Ecto neural progenitor cell (in vitro differentiated cells): ENCODE measurements at regions not wholly inside any gene's neighbourhood (a gene's known extent, or its start where the extent isn't known, plus 50 kb on each side); places are given as distances from the start of the nearest gene placed in this dataset.

Experiments used
- DNase-seq: peaks from one replicate; pipeline ENCODE4 v3.0.0-alpha.2; 2018; ENCODE audit warnings: low spot score

DNA sequence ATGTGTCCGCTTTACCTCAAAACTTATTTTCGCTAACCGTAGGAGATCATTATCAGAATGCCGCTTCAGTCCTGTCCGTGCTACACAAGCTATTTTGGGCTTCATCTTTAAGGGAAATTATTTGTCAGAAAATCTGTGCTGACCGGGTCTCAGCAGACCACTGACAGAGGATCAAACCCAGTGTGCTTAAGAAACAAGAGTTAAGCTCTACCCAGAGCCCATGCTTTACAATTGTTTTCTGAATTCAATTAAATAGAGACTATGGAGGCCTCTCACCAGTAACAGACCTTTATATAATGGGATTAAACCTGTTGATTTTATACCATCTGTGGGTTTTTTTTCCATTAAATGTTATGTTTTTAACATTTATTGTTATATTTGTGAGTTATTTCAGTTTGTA is 1956.7 kb upstream of the PIK3C3 start:
- no peak for DNase-seq

DNA sequence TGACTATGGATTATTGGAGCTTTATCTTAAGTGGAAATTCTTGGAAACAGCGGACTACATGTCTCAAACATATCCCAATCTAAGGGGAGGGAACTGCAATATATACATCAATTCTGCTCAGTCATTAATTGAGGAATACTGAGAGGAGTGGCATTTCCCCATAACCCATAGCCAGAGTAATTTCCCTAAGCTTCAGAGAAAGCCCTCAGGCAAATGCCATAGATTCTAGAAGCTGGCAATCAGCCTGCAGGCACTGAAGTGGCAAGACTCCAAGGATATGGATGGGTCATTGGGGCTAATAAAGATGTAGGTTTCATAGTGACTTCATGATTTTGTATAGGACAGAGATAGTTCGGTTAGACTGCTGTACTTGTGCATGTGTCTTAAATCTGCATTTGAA is 1960.5 kb upstream of the PIK3C3 start:
- DNase-seq, result no peak

DNA sequence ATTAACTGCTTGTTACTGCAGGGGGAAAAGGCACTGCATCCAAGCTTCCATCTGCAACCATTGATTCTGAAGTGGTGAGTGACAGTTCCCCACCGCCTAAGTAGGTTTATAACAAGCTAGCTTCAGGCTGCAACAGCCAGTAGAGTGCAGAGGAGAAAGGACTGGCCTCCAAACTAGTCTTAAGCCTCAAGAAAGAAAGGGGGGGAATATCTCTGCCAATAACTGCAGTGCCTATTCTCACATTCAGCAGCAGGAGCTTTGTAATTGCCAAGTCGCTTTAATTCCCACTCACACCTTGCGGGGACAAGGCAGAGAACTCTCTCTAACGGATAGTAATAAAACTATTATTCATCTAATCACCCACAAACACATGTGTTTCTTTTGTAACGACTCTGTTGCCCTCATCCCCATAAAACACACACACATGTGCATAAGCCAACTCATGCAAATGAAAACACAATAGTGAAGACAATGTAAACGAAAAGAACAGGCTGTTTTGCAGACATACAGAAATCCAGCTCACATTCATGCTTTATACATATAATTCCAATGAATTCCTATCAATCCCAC is 1963.3 kb upstream of the PIK3C3 start:
- no peak for DNase-seq

DNA sequence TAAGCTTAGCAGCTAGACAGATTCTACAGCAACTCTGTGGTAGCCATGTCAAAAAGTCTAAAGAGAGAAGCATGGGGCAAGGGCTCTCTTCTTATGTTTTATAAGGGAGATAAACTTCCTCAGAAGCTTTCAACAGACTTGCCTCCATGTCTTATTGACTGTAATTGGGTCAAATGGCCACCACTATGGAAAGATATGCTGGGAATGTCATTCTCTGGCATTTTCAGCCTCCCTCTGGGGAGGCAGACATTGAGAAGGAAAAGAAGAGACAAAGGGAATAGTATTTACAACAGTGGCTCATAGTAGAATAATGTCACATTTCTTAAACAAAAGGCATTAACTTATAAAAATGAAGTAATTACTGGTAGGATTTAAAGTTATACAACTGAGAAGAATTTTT is 1964.5 kb upstream of the PIK3C3 start:
- DNase-seq, result no peak

DNA sequence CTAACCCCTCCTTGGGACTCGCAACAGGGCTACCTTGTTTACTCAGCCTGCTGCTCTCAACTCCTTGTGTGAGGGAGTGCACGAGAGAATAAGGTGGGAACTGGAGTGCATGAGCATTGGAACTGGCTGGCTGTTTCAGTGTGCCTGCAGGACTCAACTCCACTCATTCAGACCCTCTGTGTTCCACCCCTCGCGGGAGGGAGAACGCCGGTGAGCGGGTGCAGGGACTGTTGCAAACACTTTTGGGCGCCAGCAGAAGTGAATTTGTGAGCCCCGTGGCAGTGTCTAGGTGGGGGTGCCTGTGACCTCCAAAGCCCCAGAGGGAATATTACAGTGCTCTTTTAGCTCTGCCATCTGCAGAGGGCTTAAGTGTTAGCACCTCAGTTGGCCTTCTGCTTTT is 1978.3 kb upstream of the PIK3C3 start:
- no peak for DNase-seq

DNA sequence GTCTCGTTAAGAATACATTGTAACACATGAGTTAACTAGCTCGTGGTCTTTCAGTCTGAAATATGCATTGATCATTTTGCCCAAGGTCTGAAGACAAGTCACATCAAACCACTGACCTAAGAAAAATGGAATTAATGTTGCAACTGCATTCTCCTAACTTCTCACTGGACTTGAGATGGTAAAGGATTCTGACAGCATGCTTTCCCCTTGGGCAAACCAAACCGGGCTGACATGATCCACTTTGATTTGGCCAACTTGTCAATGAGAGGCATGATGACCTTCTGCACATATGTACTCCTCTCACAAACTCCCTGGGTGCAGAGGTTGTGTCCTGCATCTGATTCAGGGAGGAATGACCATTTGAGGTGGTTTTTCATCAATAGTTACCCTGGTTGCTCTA is 1982.5 kb upstream of the PIK3C3 start:
- DNase-seq, result no peak

DNA sequence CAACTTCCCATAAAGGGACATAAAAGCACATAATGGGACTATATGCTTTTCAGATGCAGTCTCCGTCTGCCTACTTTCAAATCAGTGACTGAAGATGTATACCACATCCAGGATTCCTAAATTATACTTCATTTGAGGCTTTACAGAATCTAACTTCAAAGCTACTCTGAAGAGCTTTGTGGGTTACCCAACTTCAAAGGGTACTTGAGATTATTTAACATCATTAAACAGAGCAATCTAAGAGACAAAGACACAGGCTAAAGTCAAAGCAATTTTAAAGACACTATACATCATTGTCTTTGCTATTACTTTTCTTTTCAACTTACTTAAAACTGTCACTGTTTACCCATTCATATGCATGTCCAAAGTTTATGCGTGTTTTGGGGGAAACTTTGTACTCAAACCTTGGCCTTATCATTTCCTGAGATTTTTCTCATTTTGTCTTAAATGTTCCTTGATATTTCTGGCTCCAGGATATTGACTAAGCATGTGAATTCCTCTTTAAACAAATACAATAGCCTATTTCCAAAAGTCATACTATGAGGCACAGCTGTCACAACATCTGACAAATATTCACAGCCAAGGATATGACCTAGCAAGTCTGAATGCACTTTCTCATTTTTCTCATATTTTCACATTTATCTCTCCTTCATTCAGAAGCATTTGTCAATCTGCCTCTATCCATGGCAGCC is 1985.1 kb upstream of the PIK3C3 start:
- no peak for DNase-seq

DNA sequence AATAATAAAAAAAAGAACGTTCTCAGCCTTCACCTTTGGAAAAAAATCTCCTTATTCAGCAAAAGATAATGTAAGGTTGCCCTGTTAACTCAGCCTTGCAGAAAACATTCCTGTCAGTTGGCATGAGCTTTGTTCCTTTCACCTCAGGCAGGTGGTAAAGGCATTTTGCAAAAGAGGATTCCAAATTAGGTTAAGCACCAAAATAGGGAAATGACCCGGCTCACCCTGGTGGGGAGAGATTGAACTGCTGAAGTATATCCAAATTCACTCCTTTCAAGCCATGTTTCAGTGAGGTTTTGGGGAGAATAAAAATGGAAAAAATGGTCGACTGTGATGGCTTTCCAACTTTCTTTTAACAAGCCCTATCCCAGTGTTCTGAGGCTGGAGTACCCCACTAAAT is 1988.8 kb upstream of the PIK3C3 start:
- no peak for DNase-seq

DNA sequence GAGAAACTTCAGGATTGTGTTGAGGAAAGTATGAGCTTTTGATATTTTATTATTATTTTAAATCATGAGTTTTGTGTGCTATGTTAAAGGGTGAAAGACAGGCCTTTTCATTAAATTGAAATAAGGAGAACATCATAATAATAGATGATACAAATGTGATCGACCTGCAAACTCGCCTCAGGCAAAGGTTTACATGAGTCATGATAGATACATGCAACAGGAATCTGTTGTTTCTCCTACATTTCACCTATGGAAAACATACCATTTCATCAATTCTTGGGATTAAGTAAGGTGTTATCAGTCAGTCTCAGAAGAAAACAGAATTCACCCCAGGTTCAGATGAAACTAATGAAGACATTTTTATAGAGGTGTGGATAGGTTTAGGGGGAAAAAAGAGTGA is 1992.5 kb upstream of the PIK3C3 start:
- no peak for DNase-seq

DNA sequence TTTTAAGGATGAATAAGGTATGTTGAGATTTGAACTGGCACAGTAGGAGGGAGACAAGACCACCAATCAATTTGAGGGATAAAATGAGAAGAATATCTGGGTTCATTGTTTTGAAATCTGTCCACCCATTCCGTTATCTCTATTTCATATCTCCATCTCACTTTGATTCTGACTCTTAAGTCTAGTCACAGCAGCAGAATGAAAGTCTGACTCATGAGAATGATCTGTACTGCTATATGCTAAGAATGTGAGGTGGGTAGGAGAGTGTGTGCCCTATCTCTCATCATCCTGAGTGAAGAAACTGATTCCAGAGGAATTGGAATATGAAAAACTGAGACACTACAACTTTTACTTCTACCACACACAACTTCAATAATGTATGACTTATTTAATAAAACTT is 1994.5 kb upstream of the PIK3C3 start:
- no peak for DNase-seq

DNA sequence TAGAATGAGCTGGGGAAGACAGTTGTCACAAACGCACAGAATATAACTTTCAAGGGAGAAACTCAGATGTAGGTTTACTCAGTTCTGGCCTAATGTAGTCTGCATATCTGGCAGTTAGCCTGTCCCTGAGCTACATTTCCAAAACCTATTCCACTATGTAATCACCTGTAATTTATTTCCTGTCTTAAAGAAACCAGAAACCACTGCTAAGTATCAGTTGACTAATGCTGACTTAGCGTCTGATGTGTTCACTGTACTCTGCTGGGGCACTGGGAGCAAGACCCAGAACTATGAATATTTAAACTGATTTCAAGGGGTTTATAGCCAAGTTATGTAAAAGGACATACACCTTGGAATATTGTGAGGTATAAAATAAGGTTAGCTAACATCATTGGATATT is 1995.2 kb upstream of the PIK3C3 start:
- DNase-seq, result no peak

DNA sequence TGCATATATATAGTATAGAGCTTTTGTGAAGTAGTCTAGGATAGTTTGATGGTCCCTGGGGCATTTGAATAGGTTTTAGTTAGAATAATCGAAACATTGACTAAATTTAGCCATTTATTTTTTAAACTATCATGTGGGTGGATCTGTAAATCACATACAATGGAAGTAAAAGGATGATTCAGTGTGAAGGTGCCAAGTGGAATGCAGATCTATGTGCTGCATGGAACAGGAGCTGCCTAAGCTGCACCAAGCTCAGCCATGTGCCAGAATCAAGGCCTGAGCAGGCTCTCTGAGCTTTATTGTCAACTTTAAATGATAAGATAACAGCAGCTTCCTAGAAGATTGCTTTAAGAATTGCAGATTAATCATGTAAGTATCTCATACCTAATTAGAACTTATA is 1996.2 kb upstream of the PIK3C3 start:
- no peak for DNase-seq

DNA sequence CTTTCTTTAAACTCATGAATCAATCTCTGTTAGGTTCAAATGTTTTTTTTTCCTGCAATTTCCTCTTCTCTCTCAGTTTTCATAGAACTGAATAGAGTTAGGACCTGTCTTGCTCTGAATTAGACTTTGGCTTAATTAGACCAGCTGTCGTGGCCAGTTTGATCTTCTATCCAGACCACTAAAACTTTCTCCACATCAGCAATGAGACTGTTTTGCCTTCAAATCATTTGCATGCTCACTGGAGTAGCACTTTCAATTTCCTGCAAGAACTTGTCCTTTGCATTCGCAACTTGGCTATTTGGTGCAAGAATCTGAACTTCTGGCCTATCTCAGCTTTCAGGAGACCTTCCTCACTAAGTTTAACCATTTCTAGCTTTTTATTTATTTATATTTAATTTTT is 2002.2 kb upstream of the PIK3C3 start:
- DNase-seq, result no peak

DNA sequence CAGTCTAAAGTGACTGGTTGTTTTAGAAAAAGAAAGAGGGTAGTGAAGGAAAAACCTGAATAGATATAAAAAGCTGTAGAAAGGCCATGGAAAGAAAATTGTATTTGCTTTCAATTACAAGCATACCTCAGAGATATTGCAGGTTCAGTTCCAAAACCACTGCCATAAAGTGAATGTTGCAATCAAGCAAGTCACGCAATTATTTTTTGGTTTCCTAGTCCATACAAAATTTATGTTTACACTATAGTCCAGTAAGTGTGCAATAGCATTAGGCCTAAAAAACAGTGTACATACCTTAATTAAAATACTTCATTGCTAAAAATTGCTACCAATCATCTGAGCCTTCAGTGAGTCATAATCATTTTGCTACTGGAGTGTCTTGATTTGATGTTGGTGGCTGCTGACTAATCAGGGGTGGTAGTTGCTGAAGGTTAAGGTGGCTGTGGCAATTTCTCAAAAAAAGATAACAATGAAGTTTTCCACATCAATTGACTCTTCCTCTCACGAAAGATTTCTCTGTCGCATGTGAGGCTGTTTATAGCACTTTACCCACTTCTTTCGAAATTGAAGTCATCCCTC is 2003.8 kb upstream of the PIK3C3 start:
- no peak for DNase-seq

DNA sequence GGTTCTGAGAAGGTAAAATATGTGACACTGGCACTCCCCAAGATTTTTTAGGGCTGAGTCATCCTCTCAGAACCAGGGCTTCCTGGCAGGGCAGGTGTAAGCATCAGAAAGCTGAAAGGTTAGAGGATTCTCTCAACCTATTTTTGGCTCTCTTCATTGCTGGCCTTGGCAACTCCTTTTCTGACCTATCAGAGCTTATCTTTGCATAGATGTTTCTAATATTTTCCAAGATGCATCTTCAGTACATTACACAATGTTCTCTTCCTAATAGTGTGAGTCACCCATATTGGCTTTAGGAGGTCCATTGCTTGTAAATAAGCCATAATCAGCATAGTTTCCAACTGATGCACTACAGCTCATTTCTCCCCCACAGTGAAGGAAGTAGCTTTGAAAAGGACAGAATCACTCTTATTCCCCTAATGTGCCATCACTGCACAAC is 2008.4 kb upstream of the PIK3C3 start:
- no peak for DNase-seq

DNA sequence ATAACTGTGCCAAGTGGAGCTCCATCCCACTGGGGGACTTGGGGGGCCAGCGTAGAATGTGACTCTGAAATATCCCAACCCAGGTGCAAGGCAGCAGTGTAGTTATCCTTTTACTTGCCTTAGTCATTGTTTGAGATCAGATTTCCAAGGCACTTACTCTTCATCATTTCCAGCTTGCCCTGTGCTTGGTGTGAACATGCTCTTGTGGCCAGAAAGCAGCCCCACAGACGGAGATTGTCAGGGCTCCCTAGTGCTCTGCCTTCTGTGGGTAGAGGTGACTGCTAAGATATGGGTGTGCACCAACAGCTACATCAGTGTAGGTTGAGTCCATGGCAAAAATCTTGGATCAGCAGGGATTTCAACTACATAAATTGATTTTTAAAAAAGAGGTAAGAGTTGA is 2010.0 kb upstream of the PIK3C3 start:
- no peak for DNase-seq

DNA sequence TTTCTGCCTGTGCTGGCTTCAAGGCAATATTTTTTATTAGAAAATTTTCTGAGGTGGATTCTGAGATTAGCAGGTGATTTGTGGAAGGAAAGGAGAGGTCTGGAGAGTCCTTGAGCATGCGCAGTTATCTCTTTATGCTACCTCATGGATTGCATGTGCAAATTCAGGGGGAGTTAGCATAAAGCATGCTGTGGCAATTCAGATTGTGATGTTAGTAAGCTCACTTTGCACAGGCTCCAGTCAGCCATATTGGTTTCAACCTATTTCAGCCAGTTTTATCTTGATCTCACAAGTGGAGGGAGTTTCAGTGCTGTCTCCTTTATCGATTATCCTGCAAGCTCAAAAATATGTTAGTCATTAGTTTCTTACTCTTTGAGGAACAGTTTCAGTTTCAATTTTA is 2012.3 kb upstream of the PIK3C3 start:
- no peak for DNase-seq

DNA sequence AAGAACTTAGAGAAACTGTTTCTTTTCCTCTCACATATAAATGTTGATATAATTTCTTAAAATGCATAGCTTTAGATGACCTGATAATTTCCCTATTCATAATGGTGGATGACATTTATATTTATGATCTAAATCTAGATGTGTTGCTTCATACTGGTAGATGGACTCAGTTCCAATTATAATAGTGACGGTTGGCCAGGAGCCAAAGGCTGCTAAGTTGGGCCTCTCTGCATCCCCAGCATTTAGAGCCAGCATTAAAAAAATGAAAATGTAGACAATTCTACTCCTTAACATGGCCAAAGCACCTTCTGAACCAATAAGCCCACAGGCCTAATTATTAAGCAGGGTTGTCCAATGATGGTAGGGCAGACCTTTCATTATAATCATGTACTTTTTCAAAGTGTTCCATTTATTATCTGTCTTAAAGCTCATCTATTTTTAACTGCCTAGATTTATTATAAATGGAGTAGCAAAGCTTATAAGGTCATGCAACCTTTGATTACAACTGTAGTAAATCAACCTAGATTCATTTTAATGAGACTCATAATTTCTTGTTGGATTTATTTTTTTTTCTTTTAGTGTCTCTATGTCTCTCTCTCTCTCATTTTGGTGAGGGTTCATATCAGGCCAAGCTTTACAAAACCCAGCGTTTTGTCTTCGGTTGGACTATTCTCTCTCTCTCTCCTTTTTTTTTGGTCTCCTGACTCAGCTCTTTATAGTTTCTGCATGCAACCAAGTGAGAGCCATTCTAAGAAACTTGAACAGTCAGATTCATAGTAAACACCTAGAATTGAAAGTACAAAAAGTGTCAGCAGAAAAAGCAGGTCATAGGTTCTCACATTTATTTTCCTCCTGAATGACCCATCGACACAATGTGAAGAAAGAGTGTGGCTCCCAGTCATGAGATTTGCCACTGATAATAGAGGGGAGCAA is 2016.1 kb upstream of the PIK3C3 start:
- DNase-seq, result no peak

DNA sequence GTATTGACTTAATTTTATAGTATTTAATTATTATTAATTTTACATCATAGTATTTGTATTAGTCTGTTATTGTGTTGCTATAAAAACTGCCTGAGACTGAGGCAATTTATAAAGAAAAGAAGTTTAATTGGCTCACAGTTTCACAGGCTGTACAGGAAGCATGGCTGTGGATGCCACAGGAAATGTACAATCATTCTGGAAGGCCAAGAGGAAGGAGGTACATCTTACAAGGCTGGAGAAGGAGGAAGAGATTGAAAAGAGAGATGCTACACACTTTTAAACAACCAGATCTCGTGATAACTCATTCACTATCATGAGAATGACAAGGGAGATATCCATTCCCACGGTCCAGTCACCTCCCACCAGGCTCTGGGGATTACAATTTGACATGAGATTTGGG is 2019.4 kb upstream of the PIK3C3 start:
- no peak for DNase-seq

DNA sequence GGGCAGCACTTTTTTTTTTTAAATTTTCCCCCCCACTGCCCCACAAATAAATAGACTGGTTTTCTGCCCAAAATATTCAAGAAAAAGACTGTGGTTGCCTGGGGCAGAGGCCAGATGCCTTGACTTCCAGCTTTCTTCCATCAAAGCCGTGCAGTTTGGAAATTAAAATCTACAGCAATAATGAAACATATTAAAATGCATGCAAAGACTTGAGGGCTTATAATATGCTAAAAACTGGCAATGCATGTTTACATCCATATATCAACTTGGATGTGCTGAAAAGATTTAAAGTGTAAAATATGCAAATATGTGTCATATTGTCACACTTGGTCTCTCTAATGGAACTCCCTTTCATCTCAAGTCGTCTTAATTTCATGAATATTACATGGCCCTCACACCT is 2036.2 kb upstream of the PIK3C3 start:
- no peak for DNase-seq

DNA sequence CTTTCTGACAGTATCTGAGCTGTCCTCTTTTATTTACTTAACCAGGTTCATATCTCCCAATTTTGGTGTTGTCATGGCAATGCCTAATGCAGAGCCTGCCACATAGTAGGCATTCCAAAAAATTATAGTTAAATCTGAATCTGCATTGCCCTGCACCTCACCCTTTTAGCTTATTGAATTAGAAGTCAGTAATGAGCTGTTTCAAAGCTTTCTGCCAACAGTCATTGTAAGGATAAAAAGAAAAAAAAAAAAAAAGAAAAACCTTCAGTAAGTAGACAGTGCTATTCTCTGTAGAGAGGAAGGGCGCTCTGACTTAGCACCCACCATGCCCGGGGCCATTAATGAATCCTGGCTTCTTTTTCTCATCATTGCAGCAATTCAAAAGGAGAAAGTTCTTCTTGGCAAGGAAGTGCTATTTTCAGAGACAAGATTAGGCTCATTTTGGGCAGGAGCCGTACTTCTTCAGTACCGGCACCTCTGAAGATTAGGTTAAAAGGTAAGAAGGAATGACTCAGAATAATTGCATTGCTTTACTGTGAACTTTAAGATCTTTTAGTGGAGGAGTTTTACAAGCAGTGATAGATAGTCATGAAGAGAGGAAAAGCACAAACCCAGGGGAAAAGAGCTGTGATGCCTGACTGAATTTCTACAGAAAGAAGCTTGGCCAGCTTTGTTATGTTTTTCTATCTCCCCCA is 2041.2 kb upstream of the PIK3C3 start:
- DNase-seq, result no peak

DNA sequence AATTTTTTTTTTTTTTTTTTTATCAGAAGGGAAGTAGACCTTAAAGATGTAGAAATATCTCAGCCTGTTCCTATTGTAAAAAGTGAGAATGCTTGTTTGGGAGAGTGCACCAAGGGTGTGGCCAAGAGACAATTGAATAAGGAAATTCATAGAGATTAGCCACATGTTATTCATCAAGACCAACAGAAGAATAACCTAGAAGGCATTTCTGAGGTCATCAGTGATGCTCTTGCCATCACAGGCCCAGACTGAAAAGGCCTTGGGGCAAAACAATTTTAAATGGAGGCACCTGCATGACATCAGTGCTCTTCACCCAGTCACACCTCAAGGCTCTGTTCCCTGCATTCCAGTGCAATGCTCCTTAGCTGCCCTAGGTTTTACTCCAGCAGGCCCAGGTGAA is 2043.3 kb upstream of the PIK3C3 start:
- DNase-seq, result no peak
